ENCODE measurements at regions not wholly inside any gene's neighbourhood (a gene's known extent, or its start where the extent isn't known, plus 50 kb on each side); places are given as distances from the start of the nearest gene placed in this dataset.

DNA sequence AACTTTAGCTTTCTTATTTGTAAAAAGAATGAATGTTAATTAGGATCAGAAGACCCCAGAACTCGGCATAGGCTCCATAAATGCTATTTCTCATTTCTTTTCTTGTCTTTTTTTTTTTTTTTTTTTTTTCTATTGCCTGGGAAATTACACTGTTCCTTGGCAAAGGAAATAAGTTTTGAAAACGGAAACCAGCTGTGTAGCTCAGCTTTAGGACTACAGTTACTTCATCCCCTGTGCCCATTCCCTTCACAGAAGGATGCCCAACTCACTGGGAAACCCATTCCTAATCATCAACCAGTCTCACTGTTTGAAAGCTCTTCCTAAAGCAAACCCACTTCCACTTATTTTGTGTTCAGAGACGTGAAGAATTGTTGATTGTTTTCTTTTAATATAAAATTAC, 254.0 kb upstream of the IL12A start:
- TF ChIP-seq, protein P1, sequence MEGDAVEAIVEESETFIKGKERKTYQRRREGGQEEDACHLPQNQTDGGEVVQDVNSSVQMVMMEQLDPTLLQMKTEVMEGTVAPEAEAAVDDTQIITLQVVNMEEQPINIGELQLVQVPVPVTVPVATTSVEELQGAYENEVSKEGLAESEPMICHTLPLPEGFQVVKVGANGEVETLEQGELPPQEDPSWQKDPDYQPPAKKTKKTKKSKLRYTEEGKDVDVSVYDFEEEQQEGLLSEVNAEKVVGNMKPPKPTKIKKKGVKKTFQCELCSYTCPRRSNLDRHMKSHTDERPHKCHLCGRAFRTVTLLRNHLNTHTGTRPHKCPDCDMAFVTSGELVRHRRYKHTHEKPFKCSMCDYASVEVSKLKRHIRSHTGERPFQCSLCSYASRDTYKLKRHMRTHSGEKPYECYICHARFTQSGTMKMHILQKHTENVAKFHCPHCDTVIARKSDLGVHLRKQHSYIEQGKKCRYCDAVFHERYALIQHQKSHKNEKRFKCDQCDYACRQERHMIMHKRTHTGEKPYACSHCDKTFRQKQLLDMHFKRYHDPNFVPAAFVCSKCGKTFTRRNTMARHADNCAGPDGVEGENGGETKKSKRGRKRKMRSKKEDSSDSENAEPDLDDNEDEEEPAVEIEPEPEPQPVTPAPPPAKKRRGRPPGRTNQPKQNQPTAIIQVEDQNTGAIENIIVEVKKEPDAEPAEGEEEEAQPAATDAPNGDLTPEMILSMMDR (IDR thresholded peaks at IDR 0.05; ENCODE audit: insufficient read depth, low read length) = no peak
- DNase-seq (ENCODE audit: low read depth) = peak; percentile 25
- no peak overlapping the region for H3K4me3 ChIP-seq (ENCODE audit: low read depth, low read length)

DNA sequence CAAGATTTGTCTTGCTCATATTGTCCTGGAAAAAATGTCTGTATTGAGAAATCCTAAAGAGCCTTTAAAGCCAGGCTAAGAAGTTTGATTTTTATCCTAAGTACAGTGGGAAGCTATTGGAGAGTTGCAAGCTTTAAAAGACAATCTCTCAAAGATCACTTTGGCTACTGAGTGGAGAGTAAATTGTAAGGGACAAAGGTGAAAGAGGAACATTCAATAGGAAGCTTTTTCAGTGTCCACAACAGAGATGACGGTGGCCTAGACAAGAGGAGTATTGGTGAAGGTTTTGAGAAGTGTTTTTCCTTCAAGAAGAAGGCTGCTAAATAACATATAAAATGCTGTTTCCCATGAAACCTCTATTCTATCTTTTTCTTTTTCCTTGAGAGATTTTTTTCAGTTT, 249.5 kb upstream of the IL12A start:
- TF ChIP-seq, protein P1 (IDR thresholded peaks at IDR 0.05; ENCODE audit: insufficient read depth, low read length) = no peak
- DNase-seq (ENCODE audit: low read depth) = no peak
- H3K4me3 ChIP-seq (ENCODE audit: low read depth, low read length) = no peak overlapping the region

DNA sequence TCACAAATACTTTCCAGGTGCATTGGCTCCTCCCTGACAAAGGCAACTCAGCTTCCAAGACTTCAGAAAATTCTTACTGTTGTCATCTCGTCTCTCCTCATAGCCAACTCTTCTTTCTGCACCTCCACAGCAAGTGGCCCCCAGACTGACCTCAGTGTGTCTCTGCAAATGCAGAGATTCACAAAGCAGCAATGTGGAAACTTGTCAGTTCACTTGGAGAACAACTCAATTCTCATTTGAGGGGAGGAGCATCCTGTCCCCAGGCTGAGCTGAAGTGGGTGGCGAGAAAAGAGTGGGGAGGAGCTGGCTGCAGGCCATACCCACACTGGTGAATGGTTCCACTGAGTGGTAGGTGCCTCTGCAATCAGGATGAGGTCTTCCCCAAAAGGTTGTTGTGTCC, 248.7 kb upstream of the IL12A start:
- H3K4me3 ChIP-seq (ENCODE audit: low read depth, low read length) = no peak overlapping the region
- TF ChIP-seq, protein P1 (IDR thresholded peaks at IDR 0.05; ENCODE audit: insufficient read depth, low read length) = no peak
- DNase-seq (ENCODE audit: low read depth) = no peak

GRCh38 chr3:159741281-159741680, 247.4 kb upstream of the IL12A start:
- TF ChIP-seq, protein P1 (IDR thresholded peaks at IDR 0.05; ENCODE audit: insufficient read depth, low read length) = no peak
- DNase-seq (ENCODE audit: low read depth) = no peak
- H3K4me3 ChIP-seq (ENCODE audit: low read depth, low read length) = no peak overlapping the region

DNA sequence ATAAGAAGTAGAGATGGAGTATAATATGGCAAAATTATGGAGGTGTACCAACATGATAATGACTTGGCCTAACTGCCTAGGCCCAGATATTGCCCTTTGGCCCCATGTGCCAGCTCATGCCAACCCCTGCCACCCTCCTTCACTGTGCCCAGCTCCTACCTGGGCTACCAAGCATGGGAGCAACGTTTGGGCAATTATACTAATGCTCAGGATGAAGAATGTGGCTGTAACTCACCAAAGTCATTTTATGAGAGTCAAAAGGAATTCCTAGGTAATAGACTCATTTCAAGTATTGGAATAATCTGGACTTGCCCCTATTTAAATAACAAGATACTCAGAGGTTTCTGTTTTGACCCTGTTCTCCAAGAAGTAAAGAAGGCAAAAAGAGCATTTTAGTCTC, 240.2 kb upstream of the IL12A start:
- H3K4me3 ChIP-seq (ENCODE audit: low read depth, low read length) = no peak overlapping the region
- DNase-seq (ENCODE audit: low read depth) = no peak
- TF ChIP-seq, protein P1 (IDR thresholded peaks at IDR 0.05; ENCODE audit: insufficient read depth, low read length) = no peak

GRCh38 chr3:159749406-159749805, 239.2 kb upstream of the IL12A start:
- TF ChIP-seq, protein P1 (IDR thresholded peaks at IDR 0.05; ENCODE audit: insufficient read depth, low read length) = no peak
- no peak overlapping the region for H3K4me3 ChIP-seq (ENCODE audit: low read depth, low read length)
- DNase-seq (ENCODE audit: low read depth) = no peak

DNA sequence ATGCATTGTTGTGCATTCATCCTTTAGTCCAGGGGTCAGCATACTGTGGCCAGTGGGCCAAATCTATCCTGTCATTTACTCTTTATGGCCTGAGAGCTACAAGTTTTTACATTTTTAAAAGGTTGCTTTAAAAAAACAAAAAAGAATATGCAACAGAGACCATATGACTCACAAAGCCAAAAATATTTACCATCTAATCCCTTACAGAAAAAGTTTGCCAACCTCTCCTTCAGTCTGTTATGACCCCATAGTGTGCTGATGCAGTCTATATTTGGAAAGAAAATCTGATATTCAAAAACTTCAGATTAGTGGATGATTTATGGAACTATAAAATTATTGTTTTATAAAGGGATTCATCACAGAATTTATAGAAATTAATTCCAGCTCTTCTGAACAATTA, 237.5 kb upstream of the IL12A start:
- H3K4me3 ChIP-seq (ENCODE audit: low read depth, low read length) = no peak overlapping the region
- DNase-seq (ENCODE audit: low read depth) = peak; percentile 31
- TF ChIP-seq, protein P1 (IDR thresholded peaks at IDR 0.05; ENCODE audit: insufficient read depth, low read length) = no peak
